ENCODE measurements at regions not wholly inside any gene's neighbourhood (a gene's known extent, or its start where the extent isn't known, plus 50 kb on each side); places are given as distances from the start of the nearest gene placed in this dataset.

GRCh38 chr3:145942052-145942451 is 218.9 kb downstream of the PLOD2 start:
- 21 to 29% methylated on average over 1 of the region's 1 CpG for WGBS, 2 donors
- no peak for TF ChIP-seq CTCF (IDR thresholded peaks at IDR 0.05)
- no peak for TF ChIP-seq POLR2A (IDR thresholded peaks at IDR 0.05)
- intact Hi-C loops (cut with DNase I; ENCODE audit: low total_unique reads) = no loop called here
- no peak overlapping the region for H3K4me3 ChIP-seq (ENCODE audit: low read depth, poor library complexity, severe bottlenecking)
- no peak for DNase-seq (ENCODE audit: low spot score in 2 of 2)

- no peak overlapping the region for H3K4me3 ChIP-seq (ENCODE audit: low read depth, poor library complexity, severe bottlenecking)
- intact Hi-C loops (cut with DNase I; ENCODE audit: low total_unique reads) = no loop called here
- no peak for DNase-seq (ENCODE audit: low spot score in 2 of 2)
- TF ChIP-seq CTCF (IDR thresholded peaks at IDR 0.05) (no peak), POLR2A (IDR thresholded peaks at IDR 0.05) (no peak)
- 56 to 71% methylated on average over 2 of the region's 2 CpGs for WGBS, 2 donors
Observed at GRCh38 chr3:145943952-145944351, 217.0 kb downstream of the PLOD2 start.

DNA sequence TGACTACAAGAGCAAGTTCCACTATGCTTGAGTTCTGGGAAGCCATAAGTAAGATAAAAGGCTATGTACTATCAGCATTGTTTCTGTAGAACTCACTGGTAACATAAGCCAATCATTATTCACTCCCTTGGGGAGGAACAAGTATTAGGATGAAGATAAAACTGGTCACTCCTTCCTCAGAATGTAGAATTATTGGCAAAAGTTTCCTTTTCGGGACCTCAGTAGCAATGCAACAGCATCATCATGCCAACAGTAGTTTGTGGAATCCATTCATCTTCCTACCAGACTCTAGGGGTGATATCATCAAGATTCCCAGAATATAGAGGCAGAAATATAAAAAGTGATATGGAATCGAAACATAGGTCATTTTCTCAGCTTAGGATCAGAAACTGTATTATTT is 209.5 kb downstream of the PLOD2 start:
- intact Hi-C loops (cut with DNase I; ENCODE audit: low total_unique reads) = no loop called here
- WGBS, 2 donors = 83 to 86% methylated on average over 2 of the region's 2 CpGs
- H3K4me3 ChIP-seq (ENCODE audit: low read depth, poor library complexity, severe bottlenecking) = no peak overlapping the region
- no peak for DNase-seq (ENCODE audit: low spot score in 2 of 2)
- TF ChIP-seq CTCF (IDR thresholded peaks at IDR 0.05) (no peak), POLR2A (IDR thresholded peaks at IDR 0.05) (no peak)

DNA sequence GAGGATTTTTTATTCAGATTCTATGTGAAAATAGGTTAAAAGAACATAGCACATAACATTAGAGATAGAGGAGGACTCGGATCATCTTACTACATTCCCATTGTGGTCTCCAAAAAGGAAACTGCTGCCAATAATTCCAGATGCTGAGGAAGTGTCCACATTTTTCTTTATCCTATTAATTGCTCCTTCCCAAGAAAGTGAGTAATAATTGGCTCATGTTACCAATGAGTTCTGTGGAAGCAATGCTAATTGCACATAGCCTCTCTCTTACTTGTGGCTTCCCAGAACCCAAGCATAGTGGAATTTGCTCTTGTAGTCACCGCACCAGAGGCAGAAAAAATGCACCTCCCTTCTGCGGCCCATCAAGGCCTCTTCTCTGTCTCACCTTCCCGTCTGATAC is 208.4 kb downstream of the PLOD2 start:
- TF ChIP-seq POLR2A (IDR thresholded peaks at IDR 0.05) = no peak
- TF ChIP-seq CTCF (IDR thresholded peaks at IDR 0.05) = no peak
- intact Hi-C loops (cut with DNase I; ENCODE audit: low total_unique reads) = no loop called here
- H3K4me3 ChIP-seq (ENCODE audit: low read depth, poor library complexity, severe bottlenecking) = no peak overlapping the region
- no peak for DNase-seq (ENCODE audit: low spot score in 2 of 2)
- WGBS, 2 donors = 67 to 71% methylated on average over 4 of the region's 4 CpGs

DNA sequence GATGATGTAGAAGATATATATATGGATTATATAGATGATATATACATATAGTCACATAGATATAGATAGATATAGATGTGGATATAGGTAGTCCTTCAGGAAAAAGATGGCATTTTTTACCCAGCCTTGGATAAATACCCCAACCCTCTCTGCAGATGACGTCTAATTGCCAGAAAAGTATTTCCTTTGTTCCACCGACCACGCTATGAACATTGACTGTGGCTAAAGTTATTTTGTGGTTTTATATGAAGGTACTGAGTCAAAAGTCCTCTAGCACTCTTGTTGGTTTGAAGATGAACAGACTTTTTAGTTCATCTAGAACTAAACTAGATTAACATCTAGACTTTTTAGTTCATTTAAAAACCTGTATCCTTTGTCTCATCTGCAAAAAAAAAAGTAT is 207.7 kb downstream of the PLOD2 start:
- TF ChIP-seq POLR2A (IDR thresholded peaks at IDR 0.05) (no peak), CTCF (IDR thresholded peaks at IDR 0.05) (no peak)
- intact Hi-C loops (cut with DNase I; ENCODE audit: low total_unique reads) = no loop called here
- 84 to 88% methylated on average over 3 of the region's 3 CpGs for WGBS, 2 donors
- no peak for DNase-seq (ENCODE audit: low spot score in 2 of 2)
- H3K4me3 ChIP-seq (ENCODE audit: low read depth, poor library complexity, severe bottlenecking) = no peak overlapping the region

DNA sequence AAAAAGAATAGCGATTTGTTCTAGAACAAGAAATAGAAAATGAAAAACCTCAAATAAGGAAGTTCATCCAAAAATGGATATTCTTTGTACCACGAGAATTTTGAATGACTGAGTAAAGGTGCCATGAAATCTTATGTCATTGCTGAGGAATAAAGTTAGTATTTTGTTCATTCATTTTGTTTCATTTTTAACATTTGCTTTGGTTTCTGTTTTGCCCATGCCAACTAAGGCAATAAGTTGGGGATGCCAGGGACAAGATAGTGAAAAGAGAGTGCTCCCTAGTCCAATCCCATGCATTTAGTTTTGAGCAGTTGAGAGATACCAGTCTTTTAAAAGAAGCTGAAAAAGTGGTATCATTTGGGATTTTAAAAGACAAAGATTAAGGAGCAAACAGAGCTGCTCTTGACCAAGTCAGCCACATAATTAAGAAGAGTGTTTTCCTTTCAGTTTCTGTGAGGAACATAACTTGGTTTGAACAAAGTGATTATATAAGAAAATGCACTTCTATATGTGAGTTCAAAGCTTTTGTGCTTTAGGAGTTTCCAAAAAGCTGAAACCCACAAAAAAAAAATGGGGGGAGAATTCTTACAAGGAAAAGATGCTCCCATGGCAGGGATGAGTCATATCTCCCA is 201.4 kb downstream of the PLOD2 start:
- 75 to 79% methylated on average over 2 of the region's 2 CpGs for WGBS, 2 donors
- no peak for DNase-seq (ENCODE audit: low spot score in 2 of 2)
- TF ChIP-seq POLR2A (IDR thresholded peaks at IDR 0.05) = no peak
- TF ChIP-seq CTCF (IDR thresholded peaks at IDR 0.05) = no peak
- H3K4me3 ChIP-seq (ENCODE audit: low read depth, poor library complexity, severe bottlenecking) = no peak overlapping the region
- intact Hi-C loops (cut with DNase I; ENCODE audit: low total_unique reads) = no loop called here

Data from lower leg skin (tissue), 4 donors.